ENCODE measurements at regions not wholly inside any gene's neighbourhood (a gene's known extent, or its start where the extent isn't known, plus 50 kb on each side); places are given as distances from the start of the nearest gene placed in this dataset.

GRCh38 chrX:140346729-140347128 lies 158.1 kb downstream of the SOX3 start:
- Histone ChIP-seq H3K9me3 (no peaks in the 10 kb centered on the region), H3K27me3 (replicated peaks; ENCODE audit: control insufficient read depth, insufficient read depth, low read length) (no peaks in the 10 kb centered on the region), H3K36me3 (ENCODE audit: control insufficient read depth, insufficient read depth, low read length) (no peaks in the 10 kb centered on the region), H3K4me1 (no peaks in the 10 kb centered on the region), H3K4me3 (ENCODE audit: low read depth, low read length) (no peak overlapping the region)
- no TSS peak for BruUV-seq (replicated peaks)
- Mint-ChIP-seq H3K9me3 (ENCODE audit: unreplicated experiment) (no peaks in the 10 kb centered on the region), H3K4me3 (ENCODE audit: unreplicated experiment) (no peak overlapping the region), H3K27me3 (ENCODE audit: insufficient read depth, unreplicated experiment) (no peaks in the 10 kb centered on the region), H3K4me1 (ENCODE audit: low read depth, unreplicated experiment) (no peaks in the 10 kb centered on the region), H3K27ac (ENCODE audit: unreplicated experiment) (no peak overlapping the region), H3K36me3 (ENCODE audit: insufficient read depth, unreplicated experiment) (no peaks in the 10 kb centered on the region)
- ChIA-PET POLR2A (no interaction called here), CTCF (no interaction called here)
- intact Hi-C loops (cut with micrococcal nuclease; ENCODE audit: unreplicated experiment): no loop called here
- no peak for TF ChIP-seq CTCF (IDR thresholded peaks at IDR 0.05; ENCODE audit: insufficient read depth in 1 of 2, low read depth in 1 of 2, low read length in 1 of 2, severe bottlenecking in 1 of 2, unreplicated experiment in 1 of 2)
- DNase-seq: no peak

- CTCF ChIA-PET: no interaction called here
- Mint-ChIP-seq H3K36me3 (ENCODE audit: insufficient read depth, unreplicated experiment) (no peaks in the 10 kb centered on the region), H3K27ac (ENCODE audit: unreplicated experiment) (no peak overlapping the region), H3K4me1 (ENCODE audit: low read depth, unreplicated experiment) (no peaks in the 10 kb centered on the region), H3K9me3 (ENCODE audit: unreplicated experiment) (no peaks in the 10 kb centered on the region), H3K4me3 (ENCODE audit: unreplicated experiment) (no peak overlapping the region), H3K27me3 (ENCODE audit: insufficient read depth, unreplicated experiment) (no peaks in the 10 kb centered on the region)
- no peak for TF ChIP-seq CTCF (IDR thresholded peaks at IDR 0.05; ENCODE audit: insufficient read depth in 1 of 2, low read depth in 1 of 2, low read length in 1 of 2, severe bottlenecking in 1 of 2, unreplicated experiment in 1 of 2)
- no peaks in the 10 kb centered on the region for H3K27me3 ChIP-seq (replicated peaks; ENCODE audit: control insufficient read depth, insufficient read depth, low read length)
- H3K36me3 ChIP-seq (ENCODE audit: control insufficient read depth, insufficient read depth, low read length): no peaks in the 10 kb centered on the region
- H3K4me3 ChIP-seq (ENCODE audit: low read depth, low read length): no peak overlapping the region
- POLR2A ChIA-PET: no interaction called here
- no peaks in the 10 kb centered on the region for H3K9me3 ChIP-seq
- BruUV-seq (replicated peaks): no TSS peak
- H3K4me1 ChIP-seq: no peaks in the 10 kb centered on the region
- intact Hi-C loops (cut with micrococcal nuclease; ENCODE audit: unreplicated experiment): no loop called here
- no peak for DNase-seq
Measured at GRCh38 chrX:140343226-140343868, 161.5 kb downstream of the SOX3 start.

- Histone ChIP-seq H3K27me3 (replicated peaks; ENCODE audit: control insufficient read depth, insufficient read depth, low read length) (no peaks in the 10 kb centered on the region), H3K36me3 (ENCODE audit: control insufficient read depth, insufficient read depth, low read length) (no peaks in the 10 kb centered on the region), H3K4me1 (no peaks in the 10 kb centered on the region), H3K4me3 (ENCODE audit: low read depth, low read length) (no peak overlapping the region), H3K9me3 (no peaks in the 10 kb centered on the region)
- intact Hi-C loops (cut with micrococcal nuclease; ENCODE audit: unreplicated experiment): no loop called here
- no peak for TF ChIP-seq CTCF (IDR thresholded peaks at IDR 0.05; ENCODE audit: insufficient read depth in 1 of 2, low read depth in 1 of 2, low read length in 1 of 2, severe bottlenecking in 1 of 2, unreplicated experiment in 1 of 2)
- Mint-ChIP-seq H3K9me3 (ENCODE audit: unreplicated experiment) (no peaks in the 10 kb centered on the region), H3K27me3 (ENCODE audit: insufficient read depth, unreplicated experiment) (no peaks in the 10 kb centered on the region), H3K4me1 (ENCODE audit: low read depth, unreplicated experiment) (no peaks in the 10 kb centered on the region), H3K27ac (ENCODE audit: unreplicated experiment) (no peak overlapping the region), H3K36me3 (ENCODE audit: insufficient read depth, unreplicated experiment) (no peaks in the 10 kb centered on the region), H3K4me3 (ENCODE audit: unreplicated experiment) (no peak overlapping the region)
- ChIA-PET CTCF (no interaction called here), POLR2A (no interaction called here)
- BruUV-seq (replicated peaks): no TSS peak
- DNase-seq: no peak
Measured at GRCh38 chrX:140342410-140342809, 162.5 kb downstream of the SOX3 start.

All from Caco-2 (cell line).